Mesenchymal stem cell (in vitro differentiated cells and primary cell): ENCODE measurements at regions not wholly inside any gene's neighbourhood (a gene's known extent, or its start where the extent isn't known, plus 50 kb on each side); places are given as distances from the start of the nearest gene placed in this dataset.

Source experiments
- DNase-seq: peaks from one replicate; pipeline ENCODE4 v3.0.0-alpha.2; 2013
- H2AFZ ChIP-seq: one replicate; pipeline ENCODE4 v1.6.1; 2013; ENCODE audit warnings: low read depth, mild to moderate bottlenecking, control low read depth, inconsistent platforms, low read length, moderate library complexity
- H2AK5ac ChIP-seq: 2 replicates; pipeline ENCODE4 v1.6.1; 2013; ENCODE audit warnings: low read length, moderate library complexity, mild to moderate bottlenecking, inconsistent platforms; ENCODE audit not compliant: severe bottlenecking
- H2BK120ac ChIP-seq: one replicate; pipeline ENCODE4 v1.6.1; 2013; ENCODE audit warnings: low read depth, mild to moderate bottlenecking, inconsistent platforms, low read length, moderate library complexity
- H2BK12ac ChIP-seq, 2 experiments: one replicate each; pipeline ENCODE4 v1.6.1; 2013; ENCODE audit warnings: inconsistent platforms in 2 of 2, low read length in 2 of 2, mild to moderate bottlenecking in 2 of 2, moderate library complexity in 2 of 2, control low read depth in 1 of 2
- H2BK15ac ChIP-seq: one replicate; pipeline ENCODE4 v1.6.1; 2013; ENCODE audit warnings: mild to moderate bottlenecking, low read depth, inconsistent platforms; ENCODE audit not compliant: poor library complexity, severe bottlenecking
- H2BK5ac ChIP-seq: 2 replicates; pipeline ENCODE4 v1.6.1; 2013; ENCODE audit warnings: low read depth, mild to moderate bottlenecking, low read length, control low read depth, inconsistent platforms; ENCODE audit not compliant: poor library complexity, severe bottlenecking
- H3K14ac ChIP-seq, 2 experiments: one replicate each; pipeline ENCODE4 v1.6.1; 2013; ENCODE audit warnings: inconsistent platforms in 2 of 2, low read length in 2 of 2, control low read depth in 1 of 2, mild to moderate bottlenecking in 1 of 2, moderate library complexity in 1 of 2
- H3K18ac ChIP-seq, 2 experiments: one replicate each; pipeline ENCODE4 v1.6.1; 2013; ENCODE audit warnings: inconsistent platforms in 2 of 2, low read length in 2 of 2, control low read depth in 1 of 2, low read depth in 1 of 2, mild to moderate bottlenecking in 1 of 2
- H3K23ac ChIP-seq, 2 experiments: one replicate each; pipeline ENCODE4 v1.6.1; 2013; ENCODE audit warnings: inconsistent platforms in 2 of 2, low read length in 2 of 2, mild to moderate bottlenecking in 2 of 2, moderate library complexity in 2 of 2, control low read depth in 1 of 2
- H3K27ac ChIP-seq: 2 replicates; pipeline ENCODE4 v1.5.1; 2013; ENCODE audit warnings: mild to moderate bottlenecking, moderate library complexity, low read length, control low read depth, inconsistent platforms; ENCODE audit not compliant: poor library complexity, severe bottlenecking
- H3K27me3 ChIP-seq, 2 experiments: 2 replicates each; pipeline versions ENCODE4 v1.6.1 to v1.7.0; 2013; ENCODE audit warnings: low read length in 2 of 2, mild to moderate bottlenecking in 2 of 2, moderate library complexity in 2 of 2, control low read depth in 1 of 2, inconsistent platforms in 1 of 2; ENCODE audit not compliant: control insufficient read depth in 1 of 2, insufficient read depth in 1 of 2
- H3K36me3 ChIP-seq, 2 experiments: 2 replicates each; pipeline versions ENCODE4 v1.6.1 to v1.7.0; 2013; ENCODE audit warnings: low read length in 2 of 2, control low read depth in 1 of 2, inconsistent platforms in 1 of 2, low read depth in 1 of 2, mild to moderate bottlenecking in 1 of 2; ENCODE audit not compliant: insufficient read depth in 2 of 2, control insufficient read depth in 1 of 2
- H3K4ac ChIP-seq, 2 experiments: one replicate each; pipeline ENCODE4 v1.6.1; 2013; ENCODE audit warnings: inconsistent platforms in 2 of 2, low read length in 2 of 2, mild to moderate bottlenecking in 2 of 2, moderate library complexity in 2 of 2, control low read depth in 1 of 2, low read depth in 1 of 2
- H3K4me1 ChIP-seq: 2 replicates; pipeline ENCODE4 v1.6.1; 2013; ENCODE audit warnings: low read depth, low read length, control low read depth; ENCODE audit not compliant: control insufficient read depth, insufficient read depth
- H3K4me2 ChIP-seq: 2 replicates; pipeline ENCODE4 v1.6.1; 2013; ENCODE audit warnings: low read length, mild to moderate bottlenecking, inconsistent platforms; ENCODE audit not compliant: poor library complexity, severe bottlenecking
- H3K4me3 ChIP-seq, 2 experiments: 2 replicates each; pipeline versions ENCODE4 v1.5.1 to v1.7.0; 2013; ENCODE audit warnings: low read length in 2 of 2, mild to moderate bottlenecking in 2 of 2, control low read depth in 1 of 2, low read depth in 1 of 2; ENCODE audit not compliant: insufficient read depth in 1 of 2
- H3K79me1 ChIP-seq: replicated peaks from 2 replicates; pipeline ENCODE4 v1.6.1; 2013; ENCODE audit warnings: mild to moderate bottlenecking, control low read depth, low read length, inconsistent platforms; ENCODE audit not compliant: poor library complexity, severe bottlenecking
- H3K9ac ChIP-seq: 2 replicates; pipeline ENCODE4 v1.7.0; 2013; ENCODE audit warnings: mild to moderate bottlenecking, low read length, moderate library complexity
- H3K9me3 ChIP-seq: 2 replicates; pipeline ENCODE4 v1.7.0; 2013; ENCODE audit warnings: mild to moderate bottlenecking, low read length; ENCODE audit not compliant: control insufficient read depth
- H4K8ac ChIP-seq: one replicate; pipeline ENCODE4 v1.6.1; 2013; ENCODE audit warnings: inconsistent platforms, mild to moderate bottlenecking, low read length, moderate library complexity
- H4K91ac ChIP-seq: one replicate; pipeline ENCODE4 v1.6.1; 2013; ENCODE audit warnings: mild to moderate bottlenecking, low read length, inconsistent platforms
- WGBS: methylation state at CpG from one replicate; pipeline ENCODE4 v1.1.7; 2013; ENCODE audit warnings: mixed read lengths; 5-methylcytosine and 5-hydroxymethylcytosine counted together

DNA sequence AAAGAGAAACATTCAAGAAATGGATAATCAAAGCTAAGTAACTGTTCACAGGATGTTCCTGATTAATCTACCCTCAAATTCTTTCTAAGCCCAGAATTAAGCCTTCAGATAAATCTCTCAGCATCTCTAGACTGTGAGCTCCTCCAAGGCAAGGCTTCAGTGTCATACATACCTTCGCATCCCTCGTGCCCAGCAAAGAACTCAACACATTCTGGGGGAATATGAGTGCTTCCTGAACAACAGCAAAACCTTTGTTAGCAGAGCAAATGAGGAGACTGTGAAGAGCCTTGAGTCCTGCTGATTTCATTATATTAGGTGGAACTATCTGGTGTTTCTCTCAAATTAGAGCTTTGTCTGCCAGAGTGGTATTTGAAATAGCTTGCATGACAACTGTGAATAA is 401.8 kb upstream of the TMPO start:
- H2BK15ac ChIP-seq: no peak overlapping the region
- DNase-seq: no peak
- no peaks in the 10 kb centered on the region for H3K27me3 ChIP-seq
- H3K9ac ChIP-seq: no peak overlapping the region
- no peak overlapping the region for H2BK120ac ChIP-seq
- no peak overlapping the region for H2AK5ac ChIP-seq
- H4K91ac ChIP-seq: no peak overlapping the region
- H3K14ac ChIP-seq: no peak overlapping the region
- H2BK5ac ChIP-seq: no peak overlapping the region
- H3K18ac ChIP-seq: no peak overlapping the region
- no peak overlapping the region for H3K27ac ChIP-seq
- no peak overlapping the region for H3K4ac ChIP-seq
- H4K8ac ChIP-seq: no peak overlapping the region
- no peaks in the 10 kb centered on the region for H3K4me1 ChIP-seq
- H3K79me1 ChIP-seq: no peaks in the 10 kb centered on the region
- H2AFZ ChIP-seq: no peak overlapping the region
- H3K23ac ChIP-seq: no peak overlapping the region
- H3K9me3 ChIP-seq: no peaks in the 10 kb centered on the region
- no peak overlapping the region for H2BK12ac ChIP-seq
- H3K4me2 ChIP-seq: no peak overlapping the region
- 96% methylated on average over 2 of the region's 2 CpGs for WGBS
- no peaks in the 10 kb centered on the region for H3K36me3 ChIP-seq
- H3K4me3 ChIP-seq: no peak overlapping the region

GRCh38 chr12:98121963-98122362 is 393.4 kb upstream of the TMPO start:
- 87% methylated on average over 4 of the region's 4 CpGs for WGBS
- Histone ChIP-seq H2BK5ac (no peak overlapping the region), H4K8ac (no peak overlapping the region), H3K14ac (no peak overlapping the region), H3K4me1 (no peaks in the 10 kb centered on the region), H2AFZ (no peak overlapping the region), H4K91ac (no peak overlapping the region), H2BK15ac (no peak overlapping the region), H3K27me3 (peaks cover 0 to 4% of the 10 kb centered on the region in 2 experiments), H3K4ac (no peak overlapping the region), H3K18ac (no peak overlapping the region), H3K4me3 (no peak overlapping the region), H3K4me2 (no peak overlapping the region), H3K23ac (no peak overlapping the region), H3K9me3 (no peaks in the 10 kb centered on the region), H2BK120ac (no peak overlapping the region), H3K36me3 (no peaks in the 10 kb centered on the region), H2BK12ac (no peak overlapping the region), H3K9ac (no peak overlapping the region), H3K79me1 (no peaks in the 10 kb centered on the region), H2AK5ac (no peak overlapping the region), H3K27ac (no peak overlapping the region)
- no peak for DNase-seq

DNA sequence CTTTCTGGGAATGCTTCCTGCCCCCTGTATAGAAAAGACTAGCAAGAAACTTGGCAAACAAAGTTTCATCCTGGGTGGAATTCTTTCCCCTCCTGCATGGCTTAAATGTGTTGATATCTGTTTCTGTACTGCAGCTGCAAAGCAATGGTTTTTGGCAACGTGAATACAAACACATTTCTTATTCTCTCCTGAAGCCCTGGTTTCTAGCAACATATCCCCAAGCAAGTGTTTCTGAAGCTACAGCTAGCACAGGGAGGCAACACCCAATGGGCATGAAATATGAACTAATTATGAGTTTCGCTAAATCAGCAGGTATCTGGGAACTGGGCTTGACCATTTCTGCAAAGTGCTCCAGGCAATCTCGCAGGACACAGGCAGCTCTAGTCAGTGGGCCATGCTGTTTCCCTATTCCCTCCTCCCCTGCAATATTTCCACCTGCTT is 392.3 kb upstream of the TMPO start:
- Histone ChIP-seq H3K36me3 (no peaks in the 10 kb centered on the region), H2BK12ac (no peak overlapping the region), H3K27me3 (peaks cover 0 to 4% of the 10 kb centered on the region in 2 experiments), H2BK5ac (no peak overlapping the region), H4K8ac (no peak overlapping the region), H3K79me1 (no peaks in the 10 kb centered on the region), H2BK120ac (no peak overlapping the region), H3K4me1 (no peaks in the 10 kb centered on the region), H3K4me2 (no peak overlapping the region), H2AK5ac (no peak overlapping the region), H2AFZ (no peak overlapping the region), H3K23ac (no peak overlapping the region), H3K18ac (no peak overlapping the region), H3K9ac (no peak overlapping the region), H3K4me3 (no peak overlapping the region), H2BK15ac (no peak overlapping the region), H3K9me3 (no peaks in the 10 kb centered on the region), H3K4ac (no peak overlapping the region), H3K14ac (no peak overlapping the region), H4K91ac (no peak overlapping the region), H3K27ac (no peak overlapping the region)
- DNase-seq: no peak
- 86% methylated on average over 3 of the region's 3 CpGs for WGBS

DNA sequence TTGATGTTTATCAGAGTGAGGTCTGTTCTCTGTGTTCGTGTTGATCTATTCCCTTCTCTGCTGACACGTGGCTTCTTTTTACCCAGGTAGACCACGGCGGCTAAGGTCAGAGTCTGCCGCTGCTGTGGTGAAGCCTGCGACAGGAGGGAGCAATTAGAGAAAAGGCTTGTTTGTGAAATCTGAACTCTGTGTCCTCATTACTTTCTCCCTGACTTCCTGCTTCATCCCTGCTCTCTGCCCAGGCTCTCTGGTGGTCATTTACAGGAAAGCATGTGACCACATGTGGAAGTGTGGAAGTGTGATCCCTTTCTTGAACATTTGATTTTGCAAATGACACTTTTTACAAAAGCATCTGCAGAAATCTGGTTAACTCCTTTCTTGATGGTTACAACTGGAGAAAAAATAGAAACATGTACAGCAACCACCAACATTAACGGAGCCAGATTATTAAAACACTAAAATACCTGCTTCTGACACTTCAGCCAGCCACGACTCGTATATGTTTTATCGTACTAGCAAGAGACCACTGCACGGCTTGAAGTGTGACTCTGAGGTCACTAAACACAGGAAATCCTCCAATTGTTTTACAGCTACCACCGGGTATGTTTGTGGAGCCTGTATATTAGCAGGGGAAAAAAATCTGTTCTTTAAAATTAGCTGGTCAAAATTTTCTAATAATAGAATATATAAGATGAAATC is 388.6 kb upstream of the TMPO start:
- H3K36me3 ChIP-seq: no peaks in the 10 kb centered on the region
- no peak overlapping the region for H2AK5ac ChIP-seq
- H4K8ac ChIP-seq: no peak overlapping the region
- H4K91ac ChIP-seq: no peak overlapping the region
- no peaks in the 10 kb centered on the region for H3K79me1 ChIP-seq
- no peak overlapping the region for H3K4me3 ChIP-seq
- no peak overlapping the region for H2AFZ ChIP-seq
- H2BK12ac ChIP-seq: no peak overlapping the region
- no peak overlapping the region for H2BK120ac ChIP-seq
- H3K18ac ChIP-seq: no peak overlapping the region
- no peak overlapping the region for H3K27ac ChIP-seq
- H3K9me3 ChIP-seq: no peaks in the 10 kb centered on the region
- H3K4ac ChIP-seq: no peak overlapping the region
- H3K4me2 ChIP-seq: no peak overlapping the region
- no peak overlapping the region for H3K23ac ChIP-seq
- no peak overlapping the region for H3K14ac ChIP-seq
- no peak overlapping the region for H3K9ac ChIP-seq
- H2BK15ac ChIP-seq: no peak overlapping the region
- H3K4me1 ChIP-seq: no peaks in the 10 kb centered on the region
- H3K27me3 ChIP-seq: peaks cover 0 to 4% of the 10 kb centered on the region in 2 experiments
- 41% methylated on average over 8 of the region's 12 CpGs for WGBS
- no peak overlapping the region for H2BK5ac ChIP-seq
- no peak for DNase-seq
